ENCODE measurements at regions not wholly inside any gene's neighbourhood (a gene's known extent, or its start where the extent isn't known, plus 50 kb on each side); places are given as distances from the start of the nearest gene placed in this dataset.

DNA sequence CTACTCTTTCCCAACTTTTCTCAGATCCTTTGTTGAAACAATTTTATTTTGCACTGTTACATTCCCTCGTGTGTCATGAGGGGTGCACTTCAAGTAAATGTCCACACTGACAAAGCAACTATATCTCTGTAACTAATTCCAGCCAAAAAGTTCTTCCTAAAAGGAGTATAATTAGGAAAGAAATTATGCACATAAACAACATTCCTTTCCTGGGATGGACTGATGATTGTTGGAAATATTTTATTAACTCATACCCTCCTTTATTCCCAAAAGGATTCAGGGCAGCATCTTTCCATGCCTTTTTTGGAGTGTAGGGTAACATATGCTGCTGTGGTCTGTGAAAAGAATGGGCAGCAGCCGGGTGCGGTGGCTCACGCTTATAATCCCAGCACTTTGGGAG lies 426.1 kb upstream of the THBS1 start:
- H3K4me3 ChIP-seq (replicated peaks in 1 of 2; ENCODE audit: low read depth in 2 of 2, low read length in 2 of 2): no peak overlapping the region
- TF ChIP-seq, protein P1, sequence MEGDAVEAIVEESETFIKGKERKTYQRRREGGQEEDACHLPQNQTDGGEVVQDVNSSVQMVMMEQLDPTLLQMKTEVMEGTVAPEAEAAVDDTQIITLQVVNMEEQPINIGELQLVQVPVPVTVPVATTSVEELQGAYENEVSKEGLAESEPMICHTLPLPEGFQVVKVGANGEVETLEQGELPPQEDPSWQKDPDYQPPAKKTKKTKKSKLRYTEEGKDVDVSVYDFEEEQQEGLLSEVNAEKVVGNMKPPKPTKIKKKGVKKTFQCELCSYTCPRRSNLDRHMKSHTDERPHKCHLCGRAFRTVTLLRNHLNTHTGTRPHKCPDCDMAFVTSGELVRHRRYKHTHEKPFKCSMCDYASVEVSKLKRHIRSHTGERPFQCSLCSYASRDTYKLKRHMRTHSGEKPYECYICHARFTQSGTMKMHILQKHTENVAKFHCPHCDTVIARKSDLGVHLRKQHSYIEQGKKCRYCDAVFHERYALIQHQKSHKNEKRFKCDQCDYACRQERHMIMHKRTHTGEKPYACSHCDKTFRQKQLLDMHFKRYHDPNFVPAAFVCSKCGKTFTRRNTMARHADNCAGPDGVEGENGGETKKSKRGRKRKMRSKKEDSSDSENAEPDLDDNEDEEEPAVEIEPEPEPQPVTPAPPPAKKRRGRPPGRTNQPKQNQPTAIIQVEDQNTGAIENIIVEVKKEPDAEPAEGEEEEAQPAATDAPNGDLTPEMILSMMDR (IDR thresholded peaks at IDR 0.05; ENCODE audit: low read depth, low read length): no peak
- DNase-seq (ENCODE audit: low read depth in 2 of 2): no peak

DNA sequence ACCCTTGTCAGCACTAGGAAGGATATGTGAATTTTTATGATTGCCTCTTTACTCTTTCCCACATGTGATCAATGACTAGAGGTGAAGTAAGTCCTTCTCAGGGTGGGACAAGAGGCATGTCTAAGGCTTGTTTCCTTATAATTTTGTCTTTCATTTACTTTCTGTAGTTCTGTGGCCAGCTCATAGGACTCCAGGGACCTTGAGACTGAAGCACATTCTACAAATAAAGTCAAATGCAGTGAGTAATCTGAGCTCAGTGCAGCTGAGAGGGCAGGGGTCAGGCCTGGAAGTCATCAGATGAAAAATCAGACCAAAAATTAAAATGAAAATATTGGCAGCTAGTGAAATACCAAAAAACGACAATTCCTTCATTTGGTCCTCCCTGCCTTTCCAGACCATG lies 424.7 kb upstream of the THBS1 start:
- TF ChIP-seq, protein P1 (IDR thresholded peaks at IDR 0.05; ENCODE audit: low read depth, low read length): no peak
- H3K4me3 ChIP-seq (replicated peaks in 1 of 2; ENCODE audit: low read depth in 2 of 2, low read length in 2 of 2): no peak overlapping the region
- peak in 1 of 2 donors; percentile 81 for DNase-seq (ENCODE audit: low read depth in 2 of 2)

DNA sequence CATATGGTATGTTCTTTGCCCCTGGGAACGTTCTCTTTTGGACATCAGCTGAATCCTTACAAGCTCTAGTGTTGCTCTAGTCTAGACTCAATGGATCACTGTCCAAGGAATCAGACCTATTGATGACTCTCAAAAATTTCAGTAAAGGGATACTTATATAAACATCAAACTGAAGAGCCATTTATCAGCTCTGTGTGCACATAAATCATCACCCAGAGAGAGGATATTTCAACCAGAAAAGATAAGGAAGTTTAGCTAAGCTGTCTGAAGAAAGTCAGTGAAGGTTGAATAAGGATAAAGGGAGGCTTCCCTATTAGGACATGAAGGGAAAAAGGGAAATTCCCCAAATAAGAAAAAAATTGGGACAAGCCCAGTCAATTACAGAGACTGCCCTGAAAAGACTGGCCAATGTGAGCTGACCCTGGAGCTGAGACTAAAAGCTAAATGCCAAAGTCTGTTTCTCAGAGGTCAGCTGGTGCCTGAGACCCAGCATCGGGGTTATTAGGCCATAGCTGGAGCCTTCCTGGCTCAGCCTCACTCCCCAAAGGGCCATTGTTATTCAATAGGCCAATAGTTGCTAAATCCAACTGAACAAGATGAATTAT lies 424.1 kb upstream of the THBS1 start:
- DNase-seq (ENCODE audit: low read depth in 2 of 2): peak in 1 of 2 donors; percentile 17
- no peak overlapping the region for H3K4me3 ChIP-seq (replicated peaks in 1 of 2; ENCODE audit: low read depth in 2 of 2, low read length in 2 of 2)

DNA sequence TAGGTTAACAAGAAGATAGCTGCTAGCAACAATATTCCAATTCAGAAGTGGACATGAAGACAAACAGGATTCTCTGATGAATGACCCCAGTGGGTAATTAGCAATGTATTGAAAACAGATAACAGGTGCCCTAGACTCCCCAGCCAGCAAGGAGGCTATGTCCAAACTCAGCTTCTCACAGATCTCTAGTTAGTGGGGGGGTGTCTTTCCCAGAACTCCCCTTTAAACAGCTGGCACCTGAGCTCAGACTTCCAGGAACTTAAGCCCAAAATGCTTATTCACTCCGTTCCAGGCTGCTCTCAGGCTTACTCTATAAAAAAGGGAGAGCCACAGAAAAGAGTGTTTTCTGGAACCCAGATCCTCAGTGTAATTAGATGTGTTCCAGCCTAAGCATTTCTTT lies 423.0 kb upstream of the THBS1 start:
- H3K4me3 ChIP-seq (replicated peaks in 1 of 2; ENCODE audit: low read depth in 2 of 2, low read length in 2 of 2): no peak overlapping the region
- TF ChIP-seq, protein P1 (IDR thresholded peaks at IDR 0.05; ENCODE audit: low read depth, low read length): no peak
- DNase-seq (ENCODE audit: low read depth in 2 of 2): no peak

More for the DNA sequence above, 424.1 kb upstream of the THBS1 start:
- TF ChIP-seq, protein P1 (IDR thresholded peaks at IDR 0.05; ENCODE audit: low read depth, low read length): no peak

DNA sequence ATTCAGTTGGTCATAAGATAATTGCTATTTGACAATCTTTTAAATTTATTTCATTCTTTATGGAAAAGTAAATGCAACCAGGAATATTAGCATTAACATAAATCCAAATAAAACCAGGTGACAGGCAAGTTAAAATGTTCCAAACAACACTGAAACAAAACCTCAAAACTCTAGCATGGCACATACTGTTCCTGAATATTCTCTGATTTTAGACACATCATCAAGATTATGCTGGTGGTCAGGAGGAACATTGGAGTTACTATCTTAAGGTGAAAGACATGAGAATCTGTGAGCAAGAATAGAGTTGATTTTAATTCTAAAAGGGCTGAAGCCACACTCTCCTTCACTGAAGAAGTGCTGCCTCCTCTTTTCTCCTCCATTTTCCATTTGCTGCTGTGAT lies 421.0 kb upstream of the THBS1 start:
- no peak for DNase-seq (ENCODE audit: low read depth in 2 of 2)

DNA sequence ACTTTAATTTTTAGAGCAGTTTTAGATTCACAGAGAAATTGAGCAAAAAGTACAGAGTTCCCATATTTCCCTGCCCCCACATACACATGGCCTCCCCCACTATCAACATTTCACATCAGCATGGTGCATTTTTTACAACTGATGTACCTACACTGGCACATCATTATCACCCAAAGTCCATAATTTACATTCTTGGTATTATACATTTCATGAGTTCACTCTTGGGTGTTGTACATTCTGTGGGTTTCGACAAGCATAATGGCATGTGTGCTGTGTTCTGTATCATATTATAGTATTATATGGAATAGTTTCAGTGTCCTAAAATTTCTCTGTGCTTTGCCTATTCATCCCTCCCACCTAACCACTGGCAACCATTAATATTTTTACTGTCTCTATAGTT lies 419.8 kb upstream of the THBS1 start:
- TF ChIP-seq, protein P1 (IDR thresholded peaks at IDR 0.05; ENCODE audit: low read depth, low read length): no peak
- DNase-seq (ENCODE audit: low read depth in 2 of 2): no peak
- H3K4me3 ChIP-seq (replicated peaks in 1 of 2; ENCODE audit: low read depth in 2 of 2, low read length in 2 of 2): no peak overlapping the region

More for the DNA sequence above, 421.0 kb upstream of the THBS1 start:
- H3K4me3 ChIP-seq (replicated peaks in 1 of 2; ENCODE audit: low read depth in 2 of 2, low read length in 2 of 2): no peak overlapping the region
- TF ChIP-seq, protein P1 (IDR thresholded peaks at IDR 0.05; ENCODE audit: low read depth, low read length): no peak

Data from cardiac fibroblast (primary cell).